ENCODE measurements at regions not wholly inside any gene's neighbourhood (a gene's known extent, or its start where the extent isn't known, plus 50 kb on each side); places are given as distances from the start of the nearest gene placed in this dataset.

DNA sequence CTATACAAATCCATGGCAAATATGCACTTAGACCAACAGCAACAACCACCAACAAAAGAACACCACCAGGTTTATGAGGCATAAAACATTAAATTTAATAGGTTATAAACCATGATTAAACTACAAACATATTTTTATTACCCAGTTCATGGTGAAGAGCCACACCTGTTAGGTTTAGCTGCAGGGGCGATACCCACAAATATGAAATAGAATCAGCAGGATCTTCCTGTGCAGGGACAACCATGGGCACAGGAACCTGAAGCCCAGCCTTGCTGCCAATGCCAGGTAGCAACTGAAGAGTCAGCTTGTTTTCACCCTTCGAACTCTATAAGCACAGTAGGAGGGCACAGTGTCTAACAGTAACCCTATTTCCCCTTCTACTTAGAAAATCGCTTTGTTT lies 675.0 kb downstream of the SATB2 start:
- DNase-seq: no peak

DNA sequence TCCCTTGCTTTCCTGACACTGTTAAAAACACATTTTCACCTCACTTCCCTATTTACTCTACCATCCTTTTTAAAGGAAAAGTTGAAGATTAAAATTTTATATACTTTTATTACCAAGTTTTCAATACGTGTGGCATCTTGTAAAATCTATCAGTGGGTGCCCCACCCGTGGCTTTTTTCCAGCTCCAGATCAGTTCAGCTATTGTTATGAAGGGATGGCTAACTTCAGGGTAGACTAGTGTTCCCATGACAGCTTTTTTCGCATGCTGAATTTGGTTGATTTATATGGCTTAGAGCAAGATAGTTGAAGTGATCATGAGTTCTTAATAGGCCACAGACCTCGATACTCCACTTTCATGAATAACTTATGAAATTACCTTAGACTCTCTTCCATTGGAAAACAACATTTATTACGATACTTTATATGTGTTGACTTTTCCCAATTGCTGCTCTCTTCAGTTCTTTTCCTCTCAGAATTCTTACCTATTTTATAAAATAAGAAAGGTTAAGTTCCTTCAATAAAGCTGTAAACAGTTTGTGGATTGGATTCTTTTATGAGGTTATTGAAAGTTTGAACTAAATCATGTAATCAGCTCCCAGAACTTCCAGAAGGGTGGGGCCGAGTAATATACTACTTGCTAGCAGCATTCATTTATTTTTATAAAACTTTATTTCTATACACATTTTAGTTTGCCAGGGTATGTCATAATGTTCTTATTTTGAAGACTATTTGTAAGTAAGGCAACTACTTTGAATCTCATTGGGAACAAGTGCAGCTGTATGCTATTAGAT lies 680.9 kb downstream of the SATB2 start:
- DNase-seq: no peak

DNA sequence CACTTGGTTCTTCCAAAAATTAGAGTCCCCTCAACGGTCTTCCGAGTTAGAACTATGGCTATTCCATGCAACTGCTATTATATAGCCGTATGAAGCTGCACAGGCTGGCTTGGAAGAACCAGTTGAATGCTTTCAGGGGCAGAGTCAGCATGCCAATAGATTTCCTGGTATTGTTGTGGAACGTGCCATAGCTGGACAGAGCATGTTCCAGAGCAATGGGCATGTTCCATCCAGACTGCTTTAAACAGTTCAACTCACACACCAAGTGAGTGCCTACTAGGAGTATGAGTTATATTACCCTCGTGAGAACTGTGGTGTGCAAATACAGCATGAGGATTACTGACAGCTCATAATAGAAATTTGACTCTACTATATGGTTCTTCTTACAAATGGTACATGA lies 682.0 kb downstream of the SATB2 start:
- DNase-seq: no peak

DNA sequence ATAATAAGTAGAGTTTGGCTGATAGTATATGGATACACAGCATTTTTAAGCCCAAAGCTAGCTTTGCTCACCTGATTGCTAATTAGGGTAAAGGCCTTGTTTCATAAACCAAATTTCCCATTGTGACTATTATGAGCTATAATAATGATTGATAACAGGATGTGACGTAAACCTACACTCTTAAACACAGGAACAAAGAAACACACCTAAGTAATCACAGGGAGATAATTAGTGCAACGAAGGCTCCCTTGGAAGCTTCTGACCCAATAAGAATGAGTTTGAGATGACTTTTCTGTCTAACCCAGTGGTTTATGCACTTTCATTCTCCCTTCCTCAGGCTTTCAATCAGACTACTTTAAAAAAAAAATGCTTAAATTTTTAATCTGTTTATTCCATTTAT lies 683.2 kb downstream of the SATB2 start:
- no peak for DNase-seq

DNA sequence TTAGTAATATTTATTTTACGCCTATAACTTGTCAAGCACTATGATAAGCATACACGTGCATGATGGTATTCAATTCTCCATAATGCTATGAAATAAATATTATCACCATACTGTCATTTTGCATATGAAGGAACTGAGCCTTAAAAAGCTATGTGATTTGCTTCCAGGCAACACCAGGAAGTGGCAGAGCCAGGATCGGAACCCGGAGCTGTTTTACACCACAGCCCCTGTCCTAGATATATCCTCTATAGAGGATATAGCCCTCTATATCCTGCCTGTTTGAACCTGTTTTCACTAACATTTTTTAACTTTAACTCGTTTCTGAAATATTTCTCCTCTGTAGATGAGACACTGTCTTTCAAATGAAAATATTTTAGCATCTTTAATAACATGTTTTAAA lies 690.0 kb downstream of the SATB2 start:
- DNase-seq: no peak

DNA sequence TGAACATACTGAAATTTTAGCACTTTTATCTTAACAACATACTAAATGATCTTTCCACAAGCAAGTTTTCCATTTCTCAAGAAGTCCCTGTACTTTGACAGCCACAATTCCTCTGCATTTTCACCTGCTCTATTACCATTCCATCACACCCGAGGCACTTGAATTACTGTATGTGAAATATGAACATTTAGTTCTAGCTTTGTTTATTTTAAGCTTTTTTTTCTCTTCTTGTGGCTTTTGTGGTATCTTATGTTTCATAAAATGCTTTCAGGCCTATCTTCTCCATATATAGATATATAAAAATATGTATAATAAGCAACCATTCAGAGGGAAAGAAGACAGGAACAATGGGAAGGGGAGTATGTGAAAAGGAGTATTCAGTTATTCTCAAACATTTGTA lies 693.9 kb downstream of the SATB2 start:
- no peak for DNase-seq

DNA sequence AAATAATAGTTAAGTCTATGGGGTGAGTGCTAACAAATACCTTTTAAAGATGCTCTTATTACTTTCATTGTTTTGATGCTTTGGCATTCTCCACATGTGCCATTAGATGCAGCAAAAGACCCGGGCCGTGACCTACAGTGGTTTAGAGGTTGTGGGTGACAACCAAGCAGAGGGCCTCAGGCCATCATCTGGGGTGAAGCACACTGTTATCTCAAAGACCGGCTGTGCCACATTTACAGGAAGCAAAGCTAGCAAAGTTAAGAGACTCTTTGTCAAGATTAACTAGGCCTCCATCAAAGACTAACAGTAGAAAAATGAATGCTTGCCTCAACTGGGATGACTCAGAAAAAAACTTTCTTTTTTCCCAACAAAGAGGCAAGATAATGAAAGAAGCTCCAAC lies 695.3 kb downstream of the SATB2 start:
- DNase-seq: no peak

DNA sequence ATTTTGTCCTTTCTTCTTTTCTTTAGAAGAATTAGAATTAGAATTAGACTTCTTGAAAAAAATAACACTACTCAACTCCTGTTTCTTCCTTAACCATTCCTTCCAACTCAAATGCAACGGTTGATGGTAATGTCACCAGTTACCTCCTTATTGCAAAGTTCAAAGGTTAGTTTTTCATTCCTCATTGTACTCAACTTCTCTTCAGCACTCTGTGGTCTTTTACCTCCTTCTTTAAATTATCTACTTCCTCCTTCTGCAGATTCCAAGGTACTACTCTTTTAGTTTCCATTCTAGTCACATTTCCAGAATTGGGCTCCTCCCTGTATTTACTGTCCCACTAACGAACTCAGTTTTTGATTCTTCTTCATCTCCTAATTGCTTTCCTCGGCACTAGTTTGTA lies 700.7 kb downstream of the SATB2 start:
- DNase-seq: no peak

DNA sequence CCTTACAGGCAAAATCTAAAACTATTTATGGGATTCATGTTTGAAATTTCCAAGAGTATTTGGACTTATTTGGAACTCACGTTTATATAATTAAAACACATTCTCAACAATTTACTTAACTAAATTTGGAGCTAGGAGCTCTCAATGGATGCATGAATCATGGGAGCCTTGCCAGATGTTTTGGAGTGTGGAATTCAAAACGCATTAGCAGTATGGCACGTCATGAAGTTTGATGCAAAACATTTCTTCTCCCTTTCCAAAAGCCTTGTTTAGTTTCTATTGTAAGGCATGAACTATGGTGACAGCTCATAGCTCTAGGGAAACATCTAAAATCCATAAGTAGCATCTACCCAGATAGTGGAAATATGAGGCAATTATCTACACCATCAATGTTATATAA lies 701.6 kb downstream of the SATB2 start:
- DNase-seq: no peak

DNA sequence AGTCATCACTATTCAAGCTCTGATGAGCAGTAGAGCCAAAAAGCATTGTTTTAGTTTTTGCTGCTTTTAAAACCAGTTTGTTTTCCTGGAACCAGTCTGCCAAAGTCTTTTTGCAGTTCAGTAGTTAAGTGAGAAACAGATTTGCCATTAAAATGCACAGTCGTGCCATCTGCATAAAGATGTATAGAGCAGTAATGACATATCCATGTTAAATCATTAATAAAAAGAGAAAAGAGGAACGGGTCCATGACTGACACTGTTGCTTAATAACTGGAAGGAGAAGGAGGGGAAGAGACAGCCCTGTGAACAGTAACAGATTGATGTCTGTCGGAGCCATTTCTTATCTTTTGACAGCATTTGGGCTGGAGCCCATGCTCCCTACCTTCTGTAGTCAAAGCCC lies 704.6 kb downstream of the SATB2 start:
- no peak for DNase-seq

DNA sequence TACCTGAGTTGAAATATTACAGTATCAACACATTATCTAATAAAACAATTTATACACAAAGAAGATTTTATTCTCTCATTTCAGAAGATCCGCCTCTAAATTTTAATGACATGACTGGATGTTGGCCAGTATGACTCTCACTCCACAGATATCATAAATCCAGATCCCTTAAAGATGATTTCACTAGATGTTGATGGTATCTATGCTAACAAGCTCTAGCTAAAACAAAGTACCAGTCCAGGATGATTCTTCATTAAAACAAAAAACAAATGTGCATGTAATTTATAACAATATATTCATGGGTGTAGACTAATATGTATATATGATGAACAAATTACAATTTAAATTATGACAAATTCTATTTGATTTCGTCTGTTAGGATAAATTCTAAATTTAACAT lies 708.4 kb downstream of the SATB2 start:
- DNase-seq: no peak

DNA sequence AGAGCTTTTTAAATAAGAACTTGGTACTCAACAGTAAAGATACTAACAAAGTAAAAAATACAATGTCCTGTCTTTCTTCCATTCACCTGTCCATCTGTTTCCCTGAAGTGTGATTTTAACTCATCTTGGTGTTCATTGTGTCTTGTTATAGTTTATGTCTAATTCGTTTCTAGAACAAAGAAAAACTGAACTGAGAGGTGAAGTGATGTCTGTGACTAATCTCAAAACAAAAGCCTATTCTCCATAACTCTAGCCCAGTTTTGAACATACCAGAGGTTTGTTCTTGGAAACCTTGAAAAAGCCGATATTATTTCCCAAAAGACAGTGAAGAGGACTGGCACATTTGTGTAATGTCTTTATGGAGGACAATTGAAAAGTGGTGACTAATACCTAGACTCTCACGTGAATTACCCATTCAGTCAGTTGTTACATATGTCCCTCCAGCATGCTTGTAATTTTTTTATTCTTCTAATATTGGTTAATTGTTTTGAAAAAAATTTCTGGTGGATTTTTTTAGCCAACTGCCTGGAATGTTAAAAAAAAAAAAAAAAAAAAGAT lies 725.8 kb downstream of the SATB2 start:
- no peak for DNase-seq

DNA sequence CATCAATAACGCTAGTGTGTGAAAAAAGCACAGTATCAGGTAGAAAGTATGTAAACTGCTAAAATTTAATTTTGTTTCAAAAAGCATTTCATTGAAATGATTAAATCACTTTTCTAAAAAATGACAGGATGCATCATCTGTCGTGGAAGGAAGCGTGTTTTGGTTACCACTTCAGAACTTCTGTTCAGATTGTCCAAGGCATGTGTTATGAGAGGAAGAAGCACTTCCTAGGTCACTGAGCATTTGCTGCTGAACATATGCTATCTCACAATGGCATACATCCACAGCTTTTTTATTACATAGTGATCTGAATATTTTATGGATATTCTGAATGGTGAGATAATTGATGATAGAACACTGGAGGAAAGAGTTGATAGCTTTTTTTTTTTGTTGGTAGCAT lies 737.5 kb downstream of the SATB2 start:
- DNase-seq: no peak

DNA sequence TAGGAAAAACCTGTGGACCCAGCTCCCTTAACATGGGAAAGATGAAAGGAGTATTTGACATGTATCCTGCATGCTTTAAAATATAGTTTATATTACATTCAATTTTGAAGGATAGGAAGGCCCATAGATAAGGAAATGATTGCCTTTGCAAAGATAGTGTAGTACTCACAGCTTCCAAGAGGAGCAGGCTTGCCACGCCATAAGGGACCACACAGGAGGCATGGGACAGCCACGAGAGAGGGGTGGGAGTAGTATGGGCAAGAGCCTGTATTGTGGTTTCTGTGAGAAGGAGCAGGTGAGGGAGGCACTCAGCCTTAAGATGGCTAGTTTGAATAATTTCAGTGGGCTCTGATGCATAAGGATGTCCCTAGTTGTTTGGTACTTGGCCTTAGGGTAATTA lies 740.3 kb downstream of the SATB2 start:
- DNase-seq: no peak

DNA sequence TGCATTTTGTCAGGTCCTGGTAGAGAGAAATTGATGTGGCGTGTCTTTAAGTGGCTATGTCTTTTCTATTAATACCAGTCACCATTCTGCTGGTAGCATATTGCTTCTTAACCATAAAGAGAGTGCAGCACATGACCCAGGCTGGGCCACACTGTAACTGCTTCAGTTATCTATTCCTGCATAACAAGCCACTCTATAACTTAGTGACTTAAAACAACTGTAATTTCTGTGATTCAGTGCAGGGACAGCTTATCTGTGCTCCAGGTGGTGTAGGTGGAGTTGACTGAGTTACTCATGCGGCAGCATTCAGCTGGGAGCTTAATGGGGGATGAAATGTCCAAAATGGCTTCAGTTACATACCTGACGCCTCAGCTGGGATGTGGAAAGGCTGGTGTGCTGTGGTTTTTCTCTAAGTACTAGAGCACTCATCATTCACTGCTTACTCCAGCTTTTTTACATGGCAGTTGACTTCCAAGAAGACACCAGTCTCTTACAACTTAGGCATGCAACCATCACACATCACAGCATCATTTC lies 742.4 kb downstream of the SATB2 start:
- DNase-seq: no peak

DNA sequence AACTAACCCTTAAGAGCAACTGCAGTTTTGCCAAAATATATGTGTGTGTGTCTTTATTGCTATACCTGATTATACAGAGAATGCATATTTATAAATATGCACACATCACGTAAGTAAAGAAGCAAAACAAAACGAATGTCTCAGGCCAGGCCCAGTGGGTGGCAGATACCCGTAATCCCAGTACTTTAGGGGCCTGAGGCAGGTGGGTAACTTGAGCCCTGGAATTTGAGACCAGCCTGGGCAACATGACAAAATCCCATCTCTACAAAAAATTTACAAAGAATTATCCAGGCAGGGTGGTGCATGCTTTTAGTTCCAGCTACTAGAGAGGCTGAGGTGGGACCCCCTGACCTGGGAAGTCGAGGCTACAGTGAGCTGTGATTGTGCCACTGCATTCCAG lies 745.3 kb downstream of the SATB2 start:
- no peak for DNase-seq

DNA sequence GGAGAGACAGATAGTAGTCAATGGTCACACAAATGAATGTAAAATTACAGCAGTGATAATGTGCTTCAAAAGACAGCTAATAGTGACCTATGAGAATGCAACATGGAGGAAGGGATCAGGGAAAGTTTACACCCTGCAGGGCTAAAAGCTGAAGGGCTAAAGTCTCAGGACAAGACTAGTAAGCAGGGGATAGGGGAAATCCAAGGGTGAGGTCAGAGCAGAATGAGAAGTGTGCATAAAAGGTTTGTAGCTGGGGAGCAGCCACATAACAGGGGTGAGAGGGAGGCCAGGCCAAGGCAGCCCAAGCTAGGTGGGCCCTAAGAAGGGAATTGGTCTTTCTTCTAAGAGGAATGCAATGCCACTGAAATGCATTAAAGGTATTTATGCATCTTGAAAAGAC lies 746.3 kb downstream of the SATB2 start:
- no peak for DNase-seq

DNA sequence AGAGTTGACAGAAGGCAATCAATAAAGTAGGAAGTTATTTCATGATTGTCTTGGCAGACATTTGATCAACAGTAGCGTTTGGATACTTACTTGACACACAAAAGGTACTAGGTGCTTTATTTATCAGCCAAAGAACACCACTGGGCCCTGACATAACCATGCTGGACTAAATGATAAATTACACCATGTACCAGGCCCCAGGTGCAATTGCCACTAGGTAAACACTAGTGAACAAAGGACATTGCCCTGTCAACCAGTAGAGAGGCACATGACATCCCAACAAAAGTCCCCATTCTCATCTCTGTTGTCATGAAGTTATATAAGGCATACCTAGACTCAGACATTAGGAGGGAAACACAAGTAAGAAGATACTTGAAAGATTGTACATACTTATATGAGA lies 747.2 kb downstream of the SATB2 start:
- DNase-seq: no peak

DNA sequence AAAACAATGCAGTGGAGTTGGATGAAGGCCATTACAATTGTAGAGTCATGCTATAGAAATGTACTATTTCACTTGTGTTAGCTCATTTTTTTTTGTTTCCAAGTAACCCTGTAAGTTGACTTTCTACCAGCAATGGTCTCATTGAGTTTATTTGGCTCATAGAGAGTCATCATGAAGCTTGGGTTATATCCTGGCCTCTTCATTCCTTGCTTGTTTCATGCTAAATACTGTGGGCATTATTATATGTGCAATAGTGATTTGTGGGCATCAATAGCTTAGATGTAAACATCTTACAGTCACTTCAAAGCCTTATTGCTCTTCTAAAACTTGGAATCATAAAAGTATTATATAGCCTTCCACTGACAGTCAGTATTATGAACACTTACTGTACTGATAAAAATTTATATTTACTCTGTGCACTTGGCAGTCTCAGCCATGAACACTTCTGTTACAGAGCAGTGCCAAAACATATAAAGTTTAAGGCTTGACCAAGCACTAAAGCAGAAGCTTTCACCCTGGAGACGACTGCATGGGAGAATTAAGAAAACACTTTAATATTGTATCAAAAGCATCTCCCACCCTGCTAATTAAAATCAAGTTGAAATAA lies 751.2 kb downstream of the SATB2 start:
- no peak for DNase-seq

DNA sequence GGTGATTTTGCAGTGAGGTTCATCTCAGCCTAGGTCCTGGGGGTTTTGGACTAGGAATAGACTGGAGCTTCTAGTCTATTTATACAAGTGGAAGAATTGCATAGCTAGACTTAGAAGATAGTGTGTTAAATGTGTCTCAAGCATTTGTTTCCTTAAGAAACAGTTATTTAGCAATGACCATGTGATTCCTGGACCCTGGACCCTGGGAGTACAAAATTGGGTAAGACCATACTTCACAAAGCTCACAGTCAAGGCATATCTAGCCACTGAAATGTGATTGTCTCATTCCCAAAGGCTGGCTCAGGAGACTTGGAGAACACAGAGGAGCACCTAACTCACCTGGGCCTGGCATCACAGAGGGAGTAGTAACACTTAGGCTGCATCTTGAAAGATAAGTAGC lies 754.5 kb downstream of the SATB2 start:
- DNase-seq: no peak

DNA sequence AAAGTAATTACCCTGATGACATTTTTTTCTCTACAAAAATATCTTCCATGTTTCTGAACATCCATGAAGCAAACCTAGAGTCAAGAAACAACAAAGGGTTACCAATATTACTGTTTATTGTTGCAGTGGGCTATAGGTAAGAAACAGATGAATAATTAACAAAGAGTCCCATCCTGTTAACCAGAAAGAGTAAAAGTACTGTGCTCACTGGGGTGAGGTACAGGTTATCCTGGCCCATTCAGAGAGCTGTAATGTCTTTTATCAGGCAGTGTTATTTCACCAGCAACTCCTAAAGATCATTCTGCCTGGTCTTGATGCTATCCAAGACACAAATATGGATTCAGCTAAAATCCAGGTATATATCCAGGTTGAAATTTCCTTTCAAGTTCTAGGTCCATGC lies 754.9 kb downstream of the SATB2 start:
- DNase-seq: no peak

DNA sequence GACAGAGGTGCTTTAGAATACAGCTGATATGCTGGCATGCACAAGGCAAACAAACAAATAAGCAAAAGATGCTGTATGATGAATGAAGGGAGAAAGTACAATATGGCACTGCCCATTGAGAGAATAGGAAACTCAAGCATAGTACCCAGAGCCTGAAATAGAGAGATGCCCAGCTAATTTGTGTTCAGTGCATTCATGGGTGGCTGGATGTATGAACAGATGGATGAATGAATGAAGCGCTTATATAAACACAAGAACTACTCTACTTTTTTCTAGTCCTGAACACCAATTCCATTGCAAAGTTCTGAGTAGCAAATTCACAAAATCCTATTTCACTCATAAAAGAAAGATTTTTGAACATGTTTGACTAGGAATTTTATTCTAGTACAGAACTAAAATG lies 756.3 kb downstream of the SATB2 start:
- DNase-seq: no peak

DNA sequence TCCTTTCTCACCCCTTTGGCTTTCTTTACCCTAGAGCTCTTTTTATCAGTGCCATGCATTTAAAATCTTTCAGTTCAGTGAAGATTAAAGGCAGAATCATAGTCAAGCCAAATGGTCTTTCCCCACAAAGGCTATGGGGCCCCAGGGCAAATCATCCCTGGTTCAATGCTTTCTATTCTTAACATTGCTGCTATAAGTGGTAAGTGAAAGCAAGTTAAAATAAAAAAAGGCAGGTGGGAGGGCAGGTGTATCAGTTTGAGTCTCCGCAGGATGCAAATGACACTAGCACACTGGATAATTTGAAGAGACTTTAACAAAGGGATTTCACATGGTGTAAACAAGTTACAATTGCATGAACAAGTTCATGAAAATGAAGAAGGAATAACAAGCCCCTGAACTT lies 757.4 kb downstream of the SATB2 start:
- no peak for DNase-seq

DNA sequence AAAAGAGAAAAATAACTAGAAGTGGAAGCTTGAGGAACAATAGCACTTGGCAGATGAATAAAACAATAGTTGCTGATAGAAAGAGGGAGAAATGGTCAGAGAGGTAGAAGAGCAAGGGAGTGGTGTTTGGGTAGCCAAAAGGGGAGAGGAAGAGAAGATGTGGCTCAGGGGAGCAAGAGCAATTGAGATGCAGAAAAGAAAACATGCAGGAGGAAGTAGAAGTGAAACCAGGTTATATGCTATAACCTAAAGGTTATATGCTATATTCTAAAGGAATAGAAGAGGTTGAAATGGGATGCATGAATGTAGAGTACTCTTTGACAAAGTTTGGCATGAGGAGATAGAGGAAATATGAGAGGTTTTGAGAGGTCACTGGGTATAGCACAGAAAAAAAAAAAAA lies 759.5 kb downstream of the SATB2 start:
- DNase-seq: no peak

DNA sequence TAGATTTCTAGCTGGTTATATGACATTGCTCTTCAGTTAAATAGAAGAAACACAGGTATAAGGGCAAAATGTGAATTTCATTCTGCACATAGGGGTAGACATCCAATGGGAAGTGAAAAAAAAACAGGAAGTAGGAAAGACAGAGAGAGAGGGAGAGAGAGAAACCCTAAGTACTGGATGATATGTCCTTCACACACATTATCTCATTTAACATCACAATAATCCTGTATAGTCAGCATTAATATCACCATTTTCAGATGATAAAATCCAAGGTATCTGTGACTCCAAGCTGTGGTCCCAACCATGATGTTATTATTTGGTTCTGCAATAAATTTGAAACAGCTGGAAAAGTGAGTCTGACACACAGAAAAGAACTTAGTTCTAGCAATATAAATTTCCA lies 759.9 kb downstream of the SATB2 start:
- no peak for DNase-seq
